Testis (tissue), 2 donors: ENCODE measurements at regions not wholly inside any gene's neighbourhood (a gene's known extent, or its start where the extent isn't known, plus 50 kb on each side); places are given as distances from the start of the nearest gene placed in this dataset.
"Not testable (repeated sequence)": the region's sequence is repeated elsewhere in the genome, so short reads cannot be mapped to it uniquely, and the experiment has no call there.

Experiments used
- CTCF ChIP-seq, 3 experiments: fragments of 450-650 bp in 2 of 3; fragments of 200-600 bp in 1 of 3; sonication (generic) in 1 of 3; IDR thresholded peaks; one replicate each; pipeline ENCODE4 v1.5.1; 2016 to 2019; ENCODE audit warnings: antibody characterized with exemption in 3 of 3, mild to moderate bottlenecking in 2 of 3, moderate library complexity in 1 of 3
- POLR2A ChIP-seq: fragments of 450-650 bp; IDR thresholded peaks from one replicate; pipeline ENCODE4 v1.6.1; 2017; ENCODE audit warnings: antibody characterized with exemption, mild to moderate bottlenecking, moderate library complexity

- TF ChIP-seq CTCF (IDR thresholded peaks at IDR 0.05); POLR2A: not testable (repeated sequence)
Measured at GRCh38 chr1:188037572-188037971, 1208.8 kb downstream of the PLA2G4A start.
